Stomach (tissue), 8 donors: ENCODE measurements at regions not wholly inside any gene's neighbourhood (a gene's known extent, or its start where the extent isn't known, plus 50 kb on each side); places are given as distances from the start of the nearest gene placed in this dataset.
"Not testable (repeated sequence)": the region's sequence is repeated elsewhere in the genome, so short reads cannot be mapped to it uniquely, and the experiment has no call there.

Experiments
- DNase-seq, 2 donors: peaks; one replicate each; pipeline versions ENCODE4 v3.0.0 to v3.0.0-alpha.2; 2013 to 2019
- H3K27ac ChIP-seq, 5 donors: fragments of 200-600 bp in 4 of 5; sonication (generic) in 4 of 5; one replicate each; pipeline ENCODE4 v1.5.1; 2013 to 2019; ENCODE audit warnings: mild to moderate bottlenecking in 1 of 5, moderate library complexity in 1 of 5
- H3K27me3 ChIP-seq, 3 donors: fragments of 200-600 bp; sonication (generic); one replicate each; pipeline ENCODE4 v1.5.1; 2017 to 2019; ENCODE audit warnings: mixed run types in 1 of 3
- H3K36me3 ChIP-seq, 4 donors: fragments of 200-600 bp; sonication (generic); 1 replicate in 3 of 4; 2 replicates in 1 of 4; pipeline ENCODE4 v1.5.1; 2016 to 2019
- H3K4me1 ChIP-seq, 4 donors: fragments of 200-600 bp; sonication (generic); one replicate each; pipeline ENCODE4 v1.5.1; 2016 to 2019
- H3K4me3 ChIP-seq, 4 donors: fragments of 200-600 bp; sonication (generic) in 3 of 4; one replicate each; pipeline ENCODE4 v1.5.1; 2016 to 2019; ENCODE audit warnings: mild to moderate bottlenecking in 1 of 4
- H3K9me3 ChIP-seq, 4 donors: fragments of 200-600 bp; sonication (generic); one replicate each; pipeline ENCODE4 v1.5.1; 2016 to 2019
- EP300 ChIP-seq: sonication (generic); formaldehyde crosslinking; IDR thresholded peaks from one replicate; pipeline ENCODE4 v1.6.1; 2017; ENCODE audit warnings: antibody characterized with exemption
- POLR2A ChIP-seq, 4 donors: fragments of 450-650 bp; IDR thresholded peaks; one replicate each; pipeline ENCODE4 v1.6.1; 2016; ENCODE audit warnings: antibody characterized with exemption in 4 of 4, control low read depth in 2 of 4, mild to moderate bottlenecking in 1 of 4, moderate library complexity in 1 of 4
- POLR2AphosphoS5 ChIP-seq, 3 donors: sonication (generic); formaldehyde crosslinking; IDR thresholded peaks; one replicate each; pipeline ENCODE4 v1.6.1; 2016; ENCODE audit warnings: antibody characterized with exemption in 3 of 3
- WGBS, 5 donors: extraction: QIAGEN DNeasy Blood & Tissue Kit in 3 of 5; methylation state at CpG; one replicate each; pipeline versions ENCODE4 v1.1.5 to v1.1.7; 2013 to 2018; 5-methylcytosine and 5-hydroxymethylcytosine counted together
- intact Hi-C: fragments of 100-400 bp; cut with DNase I; formaldehyde crosslinking; loops from one replicate; pipeline ENCODE4 v1.15.1; 2023; ENCODE audit warnings: low total_unique reads
- TF ChIP-seq, protein P1 (sequence below), 7 experiments: fragments of 450-650 bp in 4 of 7; fragments of 200-600 bp in 3 of 7; sonication (generic) in 3 of 7; IDR thresholded peaks; one replicate each; pipeline ENCODE4 v1.5.1; 2016 to 2019; ENCODE audit warnings: antibody characterized with exemption in 7 of 7, control low read depth in 2 of 7, mild to moderate bottlenecking in 1 of 7
- donor health status: healthy with polysubstance abuse.
- donor health status: Bipolar disorder and iron deficiency.
- donor health status: healthy.

DNA sequence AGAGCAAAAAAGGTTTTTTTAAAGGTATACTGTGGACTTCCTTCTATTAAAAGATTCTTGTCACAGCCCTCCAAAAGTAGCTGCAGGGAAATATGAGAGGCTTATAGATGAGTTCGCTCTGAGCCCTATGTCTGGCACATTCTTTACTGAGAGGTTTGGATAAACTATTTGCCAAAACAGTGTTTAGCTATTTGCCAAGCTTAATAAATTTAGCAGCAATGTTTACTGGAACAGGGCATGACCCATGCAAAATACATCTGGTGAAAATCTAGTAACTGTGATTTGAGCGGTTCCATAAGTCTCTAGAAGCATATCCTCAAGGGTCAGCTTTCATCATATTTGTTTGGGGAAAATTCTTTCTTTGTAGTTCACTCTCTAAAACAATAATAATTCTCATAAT, 1696.7 kb upstream of the PIK3C3 start:
- Histone ChIP-seq H3K27ac (no peak overlapping the region), H3K4me3 (no peak overlapping the region), H3K27me3 (no peaks in the 10 kb centered on the region), H3K9me3 (no peaks in the 10 kb centered on the region), H3K36me3 (no peaks in the 10 kb centered on the region), H3K4me1 (peaks cover 0 to 6% (median 0%) of the 10 kb centered on the region in 4 donors)
- 37 to 69% (median 44%) methylated on average over 2 of the region's 2 CpGs for WGBS, 5 donors
- DNase-seq = peak in 1 of 2 donors; percentile 37
- intact Hi-C loops = no loop called here
- TF ChIP-seq POLR2A (IDR thresholded peaks at IDR 0.05) (no peak), POLR2AphosphoS5 (IDR thresholded peaks at IDR 0.05) (no peak)
- TF ChIP-seq, protein P1, sequence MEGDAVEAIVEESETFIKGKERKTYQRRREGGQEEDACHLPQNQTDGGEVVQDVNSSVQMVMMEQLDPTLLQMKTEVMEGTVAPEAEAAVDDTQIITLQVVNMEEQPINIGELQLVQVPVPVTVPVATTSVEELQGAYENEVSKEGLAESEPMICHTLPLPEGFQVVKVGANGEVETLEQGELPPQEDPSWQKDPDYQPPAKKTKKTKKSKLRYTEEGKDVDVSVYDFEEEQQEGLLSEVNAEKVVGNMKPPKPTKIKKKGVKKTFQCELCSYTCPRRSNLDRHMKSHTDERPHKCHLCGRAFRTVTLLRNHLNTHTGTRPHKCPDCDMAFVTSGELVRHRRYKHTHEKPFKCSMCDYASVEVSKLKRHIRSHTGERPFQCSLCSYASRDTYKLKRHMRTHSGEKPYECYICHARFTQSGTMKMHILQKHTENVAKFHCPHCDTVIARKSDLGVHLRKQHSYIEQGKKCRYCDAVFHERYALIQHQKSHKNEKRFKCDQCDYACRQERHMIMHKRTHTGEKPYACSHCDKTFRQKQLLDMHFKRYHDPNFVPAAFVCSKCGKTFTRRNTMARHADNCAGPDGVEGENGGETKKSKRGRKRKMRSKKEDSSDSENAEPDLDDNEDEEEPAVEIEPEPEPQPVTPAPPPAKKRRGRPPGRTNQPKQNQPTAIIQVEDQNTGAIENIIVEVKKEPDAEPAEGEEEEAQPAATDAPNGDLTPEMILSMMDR (IDR thresholded peaks at IDR 0.05) = no peak

DNA sequence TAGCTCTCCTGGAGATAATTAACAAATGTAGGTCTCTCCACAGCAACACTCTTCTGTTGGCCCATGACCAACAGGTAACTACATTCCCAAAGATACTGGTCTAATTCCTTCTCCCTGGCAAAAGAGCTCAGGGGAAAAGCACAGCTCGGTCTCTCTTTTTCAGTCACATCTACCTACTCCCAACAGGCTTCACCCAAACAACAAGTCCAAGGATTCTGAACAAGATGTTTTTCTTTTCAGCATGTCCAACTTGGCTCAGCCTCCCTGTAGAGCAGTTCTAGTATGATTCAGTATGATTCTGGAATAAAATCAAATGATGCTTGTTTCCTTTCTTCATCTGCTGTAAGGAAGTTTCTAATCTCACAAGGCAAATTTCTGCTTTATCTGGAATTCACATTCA, 1704.8 kb upstream of the PIK3C3 start:
- intact Hi-C loops = no loop called here
- TF ChIP-seq, protein P1 (IDR thresholded peaks at IDR 0.05) = no peak
- no peak for TF ChIP-seq EP300
- no peak for TF ChIP-seq POLR2A (IDR thresholded peaks at IDR 0.05)
- TF ChIP-seq POLR2AphosphoS5 (IDR thresholded peaks at IDR 0.05) = no peak

DNA sequence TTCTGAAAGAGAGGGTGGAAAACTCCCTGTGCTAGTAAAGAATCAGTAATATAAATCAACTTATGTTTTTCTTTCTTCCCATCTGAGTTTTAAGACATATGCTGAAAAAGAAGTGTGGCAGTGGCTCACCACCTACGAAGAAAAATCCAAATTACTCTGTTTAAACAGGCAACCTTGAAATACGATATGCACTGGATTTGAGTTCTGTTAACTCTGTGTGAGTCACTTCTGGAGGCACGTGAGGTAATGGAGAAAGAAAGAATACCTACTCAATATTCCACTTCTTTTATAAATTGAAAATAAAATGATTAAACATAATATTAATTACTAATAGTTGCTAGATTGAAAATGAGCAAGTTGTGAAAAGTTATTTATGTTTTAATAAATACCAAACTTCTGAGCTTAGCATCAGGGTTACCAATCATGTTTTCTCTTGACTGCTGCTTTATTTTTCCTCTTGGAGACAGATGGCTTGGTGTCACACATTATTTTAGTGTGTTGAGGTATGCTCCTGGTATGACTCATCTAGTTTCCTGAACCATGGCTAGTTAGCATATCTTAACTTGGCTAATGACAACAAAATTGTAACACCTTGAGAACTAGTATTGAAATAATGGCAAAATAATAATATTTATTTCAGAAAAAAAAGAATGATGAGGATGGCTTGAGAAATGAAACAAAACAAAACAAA, 1705.5 kb upstream of the PIK3C3 start:
- Histone ChIP-seq H3K9me3 (no peaks in the 10 kb centered on the region), H3K27me3 (no peaks in the 10 kb centered on the region), H3K36me3 (no peaks in the 10 kb centered on the region), H3K4me1 (no peaks in the 10 kb centered on the region), H3K4me3 (no peak overlapping the region), H3K27ac (no peak overlapping the region)
- TF ChIP-seq, protein P1 (IDR thresholded peaks at IDR 0.05) = no peak
- TF ChIP-seq EP300 = no peak
- TF ChIP-seq POLR2AphosphoS5 (IDR thresholded peaks at IDR 0.05) = no peak
- TF ChIP-seq POLR2A (IDR thresholded peaks at IDR 0.05) = no peak
- 36 to 60% (median 43%) methylated on average over 3 of the region's 3 CpGs for WGBS, 5 donors
- intact Hi-C loops = no loop called here
- DNase-seq = no peak

More for the DNA sequence above, 1704.8 kb upstream of the PIK3C3 start:
- H3K36me3 ChIP-seq = no peaks in the 10 kb centered on the region
- DNase-seq = peak in 1 of 2 donors; percentile 7
- H3K27me3 ChIP-seq = no peaks in the 10 kb centered on the region
- H3K4me1 ChIP-seq = no peaks in the 10 kb centered on the region
- no peak overlapping the region for H3K27ac ChIP-seq
- no peaks in the 10 kb centered on the region for H3K9me3 ChIP-seq
- no peak overlapping the region for H3K4me3 ChIP-seq
- WGBS, 5 donors = 70 to 84% (median 77%) methylated on average over 1 of the region's 1 CpG

DNA sequence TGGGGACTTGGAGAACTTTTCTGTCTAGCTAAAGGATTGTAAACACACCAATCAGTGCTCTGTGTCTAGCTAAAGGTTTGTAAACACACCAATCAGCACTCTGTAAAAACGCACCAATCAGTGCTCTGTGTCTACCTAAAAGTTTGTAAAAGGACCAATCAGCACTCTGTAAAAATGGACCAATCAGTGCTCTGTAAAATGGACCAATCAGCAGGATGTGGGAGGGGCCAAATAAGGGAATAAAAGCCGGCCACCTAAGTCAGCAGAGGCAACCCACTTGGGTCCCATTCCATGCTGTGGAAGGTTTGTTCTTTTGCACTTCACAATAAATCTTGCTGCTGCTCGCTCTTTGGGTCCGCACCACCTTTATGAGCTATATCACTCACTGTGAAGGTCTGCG, 1709.4 kb upstream of the PIK3C3 start:
- intact Hi-C loops, H3K9me3 ChIP-seq, DNase-seq, H3K4me3 ChIP-seq, H3K27me3 ChIP-seq, H3K27ac ChIP-seq, H3K4me1 ChIP-seq, H3K36me3 ChIP-seq: not testable (repeated sequence)
- 76 to 89% (median 78%) methylated on average over 5 of the region's 5 CpGs for WGBS, 5 donors

DNA sequence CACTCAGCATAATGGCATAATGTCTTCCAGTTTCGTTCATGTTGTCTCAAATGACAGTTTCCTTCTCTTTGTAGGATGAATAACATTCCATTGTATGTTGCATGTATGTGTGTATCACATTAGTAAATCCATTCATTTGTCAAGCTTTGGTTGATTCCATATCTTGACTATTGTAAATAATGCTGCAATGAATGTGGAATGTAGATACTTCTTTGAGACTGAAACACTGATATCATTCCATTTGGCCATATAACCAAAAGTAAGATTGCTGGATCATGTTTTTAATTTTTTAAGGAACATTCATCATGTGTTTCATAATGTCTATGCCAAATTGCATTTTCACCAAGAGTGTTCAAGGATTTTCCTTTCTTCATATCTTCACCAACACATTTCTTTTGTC, 1711.4 kb upstream of the PIK3C3 start:
- Histone ChIP-seq H3K4me3 (no peak overlapping the region), H3K27me3 (no peaks in the 10 kb centered on the region), H3K4me1 (no peaks in the 10 kb centered on the region), H3K9me3 (no peaks in the 10 kb centered on the region), H3K27ac (no peak overlapping the region), H3K36me3 (no peaks in the 10 kb centered on the region)
- intact Hi-C loops = no loop called here
- WGBS, 5 donors = 37 to 64% (median 56%) methylated on average over 1 of the region's 1 CpG
- no peak for DNase-seq
- no peak for TF ChIP-seq EP300
- no peak for TF ChIP-seq POLR2AphosphoS5 (IDR thresholded peaks at IDR 0.05)
- no peak for TF ChIP-seq POLR2A (IDR thresholded peaks at IDR 0.05)
- TF ChIP-seq, protein P1 (IDR thresholded peaks at IDR 0.05) = no peak
